Endothelial cell (in vitro differentiated cells): ENCODE measurements at regions not wholly inside any gene's neighbourhood (a gene's known extent, or its start where the extent isn't known, plus 50 kb on each side); places are given as distances from the start of the nearest gene placed in this dataset.
"Not testable (repeated sequence)": the region's sequence is repeated elsewhere in the genome, so short reads cannot be mapped to it uniquely, and the experiment has no call there.

Experiments
- DNase-seq: peaks from one replicate; pipeline ENCODE4 v3.0.0; 2021; ENCODE audit warnings: low spot score
- H3K27ac Mint-ChIP-seq: one replicate; pipeline ENCODE4 v1.8.0; 2021; ENCODE audit warnings: mixed read lengths, inconsistent platforms; ENCODE audit not compliant: unreplicated experiment
- H3K27me3 Mint-ChIP-seq: one replicate; pipeline ENCODE4 v1.8.0; 2021; ENCODE audit warnings: mild to moderate bottlenecking, moderate library complexity, mixed read lengths, inconsistent platforms; ENCODE audit not compliant: unreplicated experiment
- H3K36me3 Mint-ChIP-seq: one replicate; pipeline ENCODE4 v1.8.0; 2021; ENCODE audit warnings: mild to moderate bottlenecking, low read depth, mixed read lengths, inconsistent platforms; ENCODE audit not compliant: unreplicated experiment
- H3K4me1 Mint-ChIP-seq: one replicate; pipeline ENCODE4 v1.8.0; 2021; ENCODE audit warnings: mild to moderate bottlenecking, mixed read lengths, inconsistent platforms; ENCODE audit not compliant: unreplicated experiment
- H3K4me3 Mint-ChIP-seq: one replicate; pipeline ENCODE4 v1.8.0; 2021; ENCODE audit warnings: mild to moderate bottlenecking, mixed read lengths, inconsistent platforms; ENCODE audit not compliant: unreplicated experiment
- H3K9me3 Mint-ChIP-seq: one replicate; pipeline ENCODE4 v1.8.0; 2021; ENCODE audit warnings: mixed read lengths, inconsistent platforms; ENCODE audit not compliant: unreplicated experiment

- H3K36me3 Mint-ChIP-seq, H3K27ac Mint-ChIP-seq, H3K4me1 Mint-ChIP-seq, H3K27me3 Mint-ChIP-seq, H3K9me3 Mint-ChIP-seq, H3K4me3 Mint-ChIP-seq: not testable (repeated sequence)
- DNase-seq, result peak; percentile 4
Observed at GRCh38 chrX:89350024-89350423, 571.7 kb upstream of the TGIF2LX start.

- not testable (repeated sequence) for H3K4me3 Mint-ChIP-seq, H3K4me1 Mint-ChIP-seq, DNase-seq, H3K27me3 Mint-ChIP-seq, H3K27ac Mint-ChIP-seq, H3K36me3 Mint-ChIP-seq, H3K9me3 Mint-ChIP-seq
Observed at GRCh38 chrX:89369904-89370303, 551.8 kb upstream of the TGIF2LX start.

GRCh38 chrX:89393004-89393403, 528.7 kb upstream of the TGIF2LX start:
- not testable (repeated sequence) for H3K4me1 Mint-ChIP-seq, H3K36me3 Mint-ChIP-seq, DNase-seq, H3K4me3 Mint-ChIP-seq, H3K27me3 Mint-ChIP-seq, H3K9me3 Mint-ChIP-seq, H3K27ac Mint-ChIP-seq

GRCh38 chrX:89402818-89403217, 518.9 kb upstream of the TGIF2LX start:
- not testable (repeated sequence) for H3K36me3 Mint-ChIP-seq, H3K9me3 Mint-ChIP-seq, H3K27me3 Mint-ChIP-seq, DNase-seq, H3K27ac Mint-ChIP-seq, H3K4me1 Mint-ChIP-seq, H3K4me3 Mint-ChIP-seq

GRCh38 chrX:89405148-89405547, 516.6 kb upstream of the TGIF2LX start:
- not testable (repeated sequence) for H3K9me3 Mint-ChIP-seq, H3K4me1 Mint-ChIP-seq, DNase-seq, H3K27me3 Mint-ChIP-seq, H3K36me3 Mint-ChIP-seq, H3K4me3 Mint-ChIP-seq, H3K27ac Mint-ChIP-seq

- not testable (repeated sequence) for H3K27ac Mint-ChIP-seq, DNase-seq, H3K36me3 Mint-ChIP-seq
Observed at GRCh38 chrX:89416930-89417329, 504.8 kb upstream of the TGIF2LX start.

GRCh38 chrX:89432652-89433231, 489.0 kb upstream of the TGIF2LX start:
- not testable (repeated sequence) for H3K36me3 Mint-ChIP-seq, H3K27ac Mint-ChIP-seq, H3K4me3 Mint-ChIP-seq, H3K27me3 Mint-ChIP-seq, H3K9me3 Mint-ChIP-seq, H3K4me1 Mint-ChIP-seq, DNase-seq

More at GRCh38 chrX:89416930-89417329, 504.8 kb upstream of the TGIF2LX start:
- not testable (repeated sequence) for H3K27me3 Mint-ChIP-seq, H3K4me1 Mint-ChIP-seq, H3K9me3 Mint-ChIP-seq, H3K4me3 Mint-ChIP-seq
